Fibroblast of lung (primary cell): ENCODE measurements at regions not wholly inside any gene's neighbourhood (a gene's known extent, or its start where the extent isn't known, plus 50 kb on each side); places are given as distances from the start of the nearest gene placed in this dataset.
"Not testable (repeated sequence)": the region's sequence is repeated elsewhere in the genome, so short reads cannot be mapped to it uniquely, and the experiment has no call there.

ENCODE experiments used
- DNase-seq, 2 donors: peaks; one replicate each; pipeline versions ENCODE4 v3.0.0 to v3.0.0-alpha.2; 2010; ENCODE audit warnings: low read depth in 2 of 2
- H2AFZ ChIP-seq: 2 replicates; pipeline ENCODE4 v1.5.1; 2012; ENCODE audit warnings: low read length, control low read depth, inconsistent platforms
- H3K27ac ChIP-seq: 2 replicates; pipeline ENCODE4 v1.5.1; 2011; ENCODE audit warnings: low read length, control low read depth; ENCODE audit not compliant: insufficient read depth
- H3K27me3 ChIP-seq: 2 replicates; pipeline ENCODE4 v1.5.1; 2011; ENCODE audit warnings: mild to moderate bottlenecking, low read length; ENCODE audit not compliant: control insufficient read depth, insufficient read depth
- H3K36me3 ChIP-seq: 2 replicates; pipeline ENCODE4 v1.5.1; 2011; ENCODE audit warnings: low read length; ENCODE audit not compliant: control insufficient read depth, insufficient read depth
- H3K4me1 ChIP-seq: 2 replicates; pipeline ENCODE4 v1.5.1; 2011; ENCODE audit warnings: low read length; ENCODE audit not compliant: control insufficient read depth, insufficient read depth; ENCODE audit errors: extremely low read depth
- H3K4me2 ChIP-seq: 2 replicates; pipeline ENCODE4 v1.5.1; 2011; ENCODE audit warnings: low read length, control low read depth; ENCODE audit not compliant: insufficient read depth; ENCODE audit errors: extremely low read depth
- H3K4me3 ChIP-seq, 4 experiments: fragments of 200-600 bp in 1 of 4; sonication (generic) in 1 of 4; replicated peaks in 1 of 4; 2 replicates each; pipeline ENCODE4 v1.5.1; 2011 to 2016; ENCODE audit warnings: low read length in 4 of 4, low read depth in 3 of 4, mild to moderate bottlenecking in 3 of 4, control low read depth in 2 of 4, inconsistent platforms in 1 of 4, mixed read lengths in 1 of 4; ENCODE audit not compliant: insufficient read depth in 1 of 4; ENCODE audit errors: control extremely low read depth in 1 of 4
- H3K79me2 ChIP-seq: 2 replicates; pipeline ENCODE4 v1.5.1; 2012; ENCODE audit warnings: mild to moderate bottlenecking, low read length, inconsistent platforms; ENCODE audit not compliant: control insufficient read depth, insufficient read depth
- H3K9ac ChIP-seq: 2 replicates; pipeline ENCODE4 v1.5.1; 2011; ENCODE audit warnings: mild to moderate bottlenecking, low read length, control low read depth; ENCODE audit not compliant: insufficient read depth
- H3K9me3 ChIP-seq: 2 replicates; pipeline ENCODE4 v1.5.1; 2012; ENCODE audit warnings: low read depth, low read length; ENCODE audit not compliant: control insufficient read depth, insufficient read depth
- H4K20me1 ChIP-seq: 2 replicates; pipeline ENCODE4 v1.5.1; 2011; ENCODE audit warnings: low read length; ENCODE audit not compliant: control insufficient read depth, insufficient read depth; ENCODE audit errors: extremely low read depth
- EZH2 ChIP-seq: IDR thresholded peaks from 2 replicates; pipeline ENCODE4 v1.5.1; 2012; ENCODE audit warnings: low read length, control low read depth, mild to moderate bottlenecking; ENCODE audit errors: missing control alignments
- TF ChIP-seq, protein P1 (sequence below), 2 donors: IDR thresholded peaks in 1 of 2; conservative IDR thresholded peaks in 1 of 2; 1 replicate in 1 of 2; 2 replicates in 1 of 2; pipeline ENCODE4 v1.5.1; 2011 to 2012; ENCODE audit warnings: low read length in 2 of 2, control low read depth in 1 of 2, inconsistent platforms in 1 of 2, low read depth in 1 of 2, mild to moderate bottlenecking in 1 of 2

DNA sequence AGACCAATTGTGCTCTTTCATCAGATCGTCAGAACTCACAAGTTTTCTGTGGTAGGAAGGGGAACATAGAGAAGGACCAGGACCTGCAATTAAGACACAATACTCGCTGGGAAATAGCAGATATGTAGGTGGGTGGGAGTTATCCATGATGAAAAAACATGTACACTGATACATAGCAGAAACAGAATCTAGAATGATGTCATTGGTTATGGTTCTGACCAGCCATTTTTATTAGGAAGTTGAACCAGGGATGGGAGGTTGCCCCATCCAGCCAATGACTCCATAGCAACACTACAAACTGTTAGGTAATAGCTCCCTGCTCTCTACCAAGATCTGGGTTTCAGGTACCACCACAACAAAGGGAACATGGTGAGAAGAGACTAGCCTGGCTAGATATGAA, 393.5 kb upstream of the PBX1 start:
- Histone ChIP-seq H3K9me3 (no peaks in the 10 kb centered on the region), H3K36me3 (no peaks in the 10 kb centered on the region), H3K27me3 (no peaks in the 10 kb centered on the region), H3K9ac (no peak overlapping the region), H3K27ac (no peak overlapping the region), H4K20me1 (no peaks in the 10 kb centered on the region), H3K4me3 (no peak overlapping the region), H3K4me2 (no peak overlapping the region), H3K4me1 (no peaks in the 10 kb centered on the region), H2AFZ (no peak overlapping the region), H3K79me2 (no peaks in the 10 kb centered on the region)
- TF ChIP-seq EZH2 = no peak
- TF ChIP-seq, protein P1, sequence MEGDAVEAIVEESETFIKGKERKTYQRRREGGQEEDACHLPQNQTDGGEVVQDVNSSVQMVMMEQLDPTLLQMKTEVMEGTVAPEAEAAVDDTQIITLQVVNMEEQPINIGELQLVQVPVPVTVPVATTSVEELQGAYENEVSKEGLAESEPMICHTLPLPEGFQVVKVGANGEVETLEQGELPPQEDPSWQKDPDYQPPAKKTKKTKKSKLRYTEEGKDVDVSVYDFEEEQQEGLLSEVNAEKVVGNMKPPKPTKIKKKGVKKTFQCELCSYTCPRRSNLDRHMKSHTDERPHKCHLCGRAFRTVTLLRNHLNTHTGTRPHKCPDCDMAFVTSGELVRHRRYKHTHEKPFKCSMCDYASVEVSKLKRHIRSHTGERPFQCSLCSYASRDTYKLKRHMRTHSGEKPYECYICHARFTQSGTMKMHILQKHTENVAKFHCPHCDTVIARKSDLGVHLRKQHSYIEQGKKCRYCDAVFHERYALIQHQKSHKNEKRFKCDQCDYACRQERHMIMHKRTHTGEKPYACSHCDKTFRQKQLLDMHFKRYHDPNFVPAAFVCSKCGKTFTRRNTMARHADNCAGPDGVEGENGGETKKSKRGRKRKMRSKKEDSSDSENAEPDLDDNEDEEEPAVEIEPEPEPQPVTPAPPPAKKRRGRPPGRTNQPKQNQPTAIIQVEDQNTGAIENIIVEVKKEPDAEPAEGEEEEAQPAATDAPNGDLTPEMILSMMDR (conservative IDR thresholded peaks at IDR 0.05 in 1 of 2, IDR thresholded peaks at IDR 0.05 in 1 of 2; ENCODE audit: low read depth in 1 of 2, low read length in 2 of 2) = no peak
- DNase-seq = no peak

DNA sequence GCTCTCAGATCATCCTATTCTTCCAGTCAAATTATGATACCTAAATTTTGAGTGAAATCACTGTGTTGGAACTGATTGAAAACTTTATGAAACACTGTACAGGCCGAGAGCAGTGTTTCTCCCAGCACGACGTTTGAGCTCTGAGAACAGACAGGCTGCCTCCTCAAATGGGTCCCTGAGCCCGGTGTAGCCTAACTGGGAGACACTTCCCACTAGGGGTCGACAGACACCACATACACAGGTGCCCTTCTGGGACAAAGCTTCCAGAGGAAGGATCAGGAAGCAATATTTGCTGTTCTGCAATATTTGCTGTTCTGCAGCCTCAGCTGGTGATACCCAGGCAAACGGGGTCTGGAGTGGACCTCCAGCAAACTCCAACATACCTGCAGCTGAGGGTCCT, 392.5 kb upstream of the PBX1 start:
- H4K20me1 ChIP-seq, H3K9ac ChIP-seq, H3K9me3 ChIP-seq, H3K27ac ChIP-seq, H3K79me2 ChIP-seq, H3K4me2 ChIP-seq, H3K4me1 ChIP-seq, H3K27me3 ChIP-seq, H3K36me3 ChIP-seq, H2AFZ ChIP-seq, H3K4me3 ChIP-seq: not testable (repeated sequence)
- TF ChIP-seq, protein P1 (conservative IDR thresholded peaks at IDR 0.05 in 1 of 2, IDR thresholded peaks at IDR 0.05 in 1 of 2; ENCODE audit: low read depth in 1 of 2, low read length in 2 of 2) = peak; percentile 46 to 49
- DNase-seq = peak; percentile 4 to 42

DNA sequence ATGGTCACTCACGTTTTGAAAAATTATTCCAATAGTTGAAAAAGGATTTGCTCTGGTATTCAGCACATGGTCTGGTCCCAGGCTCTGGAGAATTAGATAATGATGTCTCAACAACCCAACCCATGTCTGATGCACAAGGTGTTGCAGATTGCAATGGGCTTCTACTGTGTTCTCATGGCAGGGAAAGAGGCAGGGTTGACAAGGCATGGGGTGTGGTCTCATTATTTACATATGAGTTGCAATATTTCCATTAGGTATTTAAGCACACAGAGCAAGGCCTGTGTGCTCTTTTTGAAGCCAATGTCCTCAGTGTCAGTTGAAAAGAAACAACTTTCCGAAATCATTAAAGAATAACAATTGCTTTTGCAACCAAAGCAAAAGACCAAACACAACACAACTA, 381.9 kb upstream of the PBX1 start:
- no peaks in the 10 kb centered on the region for H3K9me3 ChIP-seq
- H3K9ac ChIP-seq = no peak overlapping the region
- no peak overlapping the region for H2AFZ ChIP-seq
- no peak for TF ChIP-seq EZH2
- TF ChIP-seq, protein P1 (conservative IDR thresholded peaks at IDR 0.05 in 1 of 2, IDR thresholded peaks at IDR 0.05 in 1 of 2; ENCODE audit: low read depth in 1 of 2, low read length in 2 of 2) = no peak
- no peaks in the 10 kb centered on the region for H3K79me2 ChIP-seq
- H3K4me3 ChIP-seq = no peak overlapping the region
- no peaks in the 10 kb centered on the region for H4K20me1 ChIP-seq
- H3K36me3 ChIP-seq = no peaks in the 10 kb centered on the region
- no peaks in the 10 kb centered on the region for H3K4me1 ChIP-seq
- no peak overlapping the region for H3K27ac ChIP-seq
- H3K27me3 ChIP-seq = no peaks in the 10 kb centered on the region
- no peak overlapping the region for H3K4me2 ChIP-seq
- no peak for DNase-seq
